ENCODE measurements at regions not wholly inside any gene's neighbourhood (a gene's known extent, or its start where the extent isn't known, plus 50 kb on each side); places are given as distances from the start of the nearest gene placed in this dataset.
"Not testable (repeated sequence)": the region's sequence is repeated elsewhere in the genome, so short reads cannot be mapped to it uniquely, and the experiment has no call there.

DNA sequence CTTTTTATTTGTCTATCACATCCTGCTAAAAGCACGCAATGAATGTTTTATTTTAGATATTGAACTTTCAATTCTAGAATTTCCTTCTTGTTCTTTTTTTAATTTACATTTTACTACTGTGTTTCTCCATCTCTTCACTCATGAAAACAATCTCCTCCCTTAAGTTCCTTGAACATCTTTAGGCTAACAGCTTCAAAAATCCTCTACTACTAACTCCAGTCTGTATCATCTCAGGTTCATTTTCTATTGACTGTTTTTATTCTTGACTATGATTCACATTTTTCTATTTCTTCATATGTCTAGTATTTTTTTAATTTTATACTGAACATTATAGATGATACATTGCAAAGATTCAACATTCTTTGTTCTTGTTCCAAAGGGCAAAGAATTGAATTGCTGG is 79.2 kb upstream of the NCK2 start:
- H2AK5ac ChIP-seq (ENCODE audit: low read length), result no peak overlapping the region
- no CpG with 5 or more reads among the region's 1 CpG for WGBS (ENCODE audit: extremely low coverage, insufficient coverage, insufficient read length)

DNA sequence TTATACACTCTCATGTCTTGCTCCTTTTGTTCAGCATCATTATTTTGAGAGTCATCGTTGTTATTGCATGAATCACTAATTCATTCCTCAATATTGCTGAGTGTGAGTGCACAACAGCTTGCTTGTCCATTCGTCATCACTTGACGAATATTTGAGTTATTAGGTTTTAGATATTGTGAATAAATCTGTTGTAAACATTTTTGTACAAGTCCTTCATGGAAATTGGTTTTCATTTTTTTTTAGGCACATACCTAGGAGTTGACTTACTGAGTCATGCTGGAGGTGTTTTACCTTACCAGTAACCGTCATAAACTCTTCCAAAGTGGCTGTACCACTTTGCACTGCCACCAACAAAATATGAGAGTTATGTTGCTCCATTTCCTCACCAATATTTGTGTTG is 84.2 kb upstream of the NCK2 start:
- no peak overlapping the region for H2BK12ac ChIP-seq (ENCODE audit: low read length)
- H3K4me1 ChIP-seq (ENCODE audit: control insufficient read depth in 1 of 2, insufficient read depth in 2 of 2, low read length in 2 of 2), result no peaks in the 10 kb centered on the region
- H2AFZ ChIP-seq (ENCODE audit: insufficient read depth, low read length, poor library complexity), result no peak overlapping the region
- no peaks in the 10 kb centered on the region for H3K36me3 ChIP-seq (ENCODE audit: control insufficient read depth in 1 of 2, insufficient read depth in 2 of 2, low read length in 2 of 2)
- H3K9me3 ChIP-seq (ENCODE audit: insufficient read depth, low read depth, low read length), result no peaks in the 10 kb centered on the region
- peak; percentile 17 to 56 for DNase-seq
- no peak overlapping the region for H3K4ac ChIP-seq (ENCODE audit: low read depth, low read length)
- H3K79me1 ChIP-seq (ENCODE audit: low read length), result no peaks in the 10 kb centered on the region
- H3K79me2 ChIP-seq (ENCODE audit: control insufficient read depth, insufficient read depth, low read length, poor library complexity), result no peaks in the 10 kb centered on the region
- no peaks in the 10 kb centered on the region for H3K27me3 ChIP-seq (ENCODE audit: insufficient read depth, low read length)
- no peak overlapping the region for H3K18ac ChIP-seq (ENCODE audit: low read length)
- no peak overlapping the region for H3K9ac ChIP-seq (ENCODE audit: low read length)
- no peak overlapping the region for H3K27ac ChIP-seq (ENCODE audit: low read depth, low read length)
- H3K4me2 ChIP-seq (ENCODE audit: low read length), result no peak overlapping the region
- H4K12ac ChIP-seq (ENCODE audit: low read depth, low read length), result no peak overlapping the region
- no peak overlapping the region for H3K23ac ChIP-seq (ENCODE audit: low read length)
- H3K4me3 ChIP-seq (ENCODE audit: low read depth, low read length), result no peak overlapping the region
- H2BK120ac ChIP-seq (ENCODE audit: insufficient read depth, low read length, poor library complexity), result no peak overlapping the region
- no peak overlapping the region for H2BK5ac ChIP-seq (ENCODE audit: low read depth, low read length, poor library complexity)
- no peak overlapping the region for H4K91ac ChIP-seq (ENCODE audit: low read depth, low read length)
- WGBS (ENCODE audit: extremely low coverage, insufficient coverage, insufficient read length), result no CpG with 5 or more reads among the region's 4 CpGs
- no peak overlapping the region for H3K14ac ChIP-seq (ENCODE audit: low read length)
- H2AK5ac ChIP-seq (ENCODE audit: low read length), result no peak overlapping the region
- no peak overlapping the region for H4K8ac ChIP-seq (ENCODE audit: low read depth, low read length)

More for the DNA sequence above, 79.2 kb upstream of the NCK2 start:
- H2BK5ac ChIP-seq (ENCODE audit: low read depth, low read length, poor library complexity), result no peak overlapping the region
- no peak overlapping the region for H3K23ac ChIP-seq (ENCODE audit: low read length)
- H3K27me3 ChIP-seq (ENCODE audit: insufficient read depth, low read length), result no peaks in the 10 kb centered on the region
- no peak overlapping the region for H3K4me2 ChIP-seq (ENCODE audit: low read length)
- no peak overlapping the region for H4K8ac ChIP-seq (ENCODE audit: low read depth, low read length)
- no peak overlapping the region for H3K27ac ChIP-seq (ENCODE audit: low read depth, low read length)
- H3K18ac ChIP-seq (ENCODE audit: low read length), result no peak overlapping the region
- no peak overlapping the region for H4K12ac ChIP-seq (ENCODE audit: low read depth, low read length)
- H3K4me3 ChIP-seq (ENCODE audit: low read depth, low read length), result no peak overlapping the region
- H3K14ac ChIP-seq (ENCODE audit: low read length), result no peak overlapping the region
- DNase-seq, result no peak
- H4K91ac ChIP-seq (ENCODE audit: low read depth, low read length), result no peak overlapping the region
- no peaks in the 10 kb centered on the region for H3K79me2 ChIP-seq (ENCODE audit: control insufficient read depth, insufficient read depth, low read length, poor library complexity)
- H2BK12ac ChIP-seq (ENCODE audit: low read length), result no peak overlapping the region
- H3K9ac ChIP-seq (ENCODE audit: low read length), result no peak overlapping the region
- H3K36me3 ChIP-seq (ENCODE audit: control insufficient read depth in 1 of 2, insufficient read depth in 2 of 2, low read length in 2 of 2), result no peaks in the 10 kb centered on the region
- H3K9me3 ChIP-seq (ENCODE audit: insufficient read depth, low read depth, low read length), result no peaks in the 10 kb centered on the region
- no peaks in the 10 kb centered on the region for H3K79me1 ChIP-seq (ENCODE audit: low read length)
- no peak overlapping the region for H3K4ac ChIP-seq (ENCODE audit: low read depth, low read length)
- no peak overlapping the region for H2AFZ ChIP-seq (ENCODE audit: insufficient read depth, low read length, poor library complexity)
- no peak overlapping the region for H2BK120ac ChIP-seq (ENCODE audit: insufficient read depth, low read length, poor library complexity)
- no peaks in the 10 kb centered on the region for H3K4me1 ChIP-seq (ENCODE audit: control insufficient read depth in 1 of 2, insufficient read depth in 2 of 2, low read length in 2 of 2)

DNA sequence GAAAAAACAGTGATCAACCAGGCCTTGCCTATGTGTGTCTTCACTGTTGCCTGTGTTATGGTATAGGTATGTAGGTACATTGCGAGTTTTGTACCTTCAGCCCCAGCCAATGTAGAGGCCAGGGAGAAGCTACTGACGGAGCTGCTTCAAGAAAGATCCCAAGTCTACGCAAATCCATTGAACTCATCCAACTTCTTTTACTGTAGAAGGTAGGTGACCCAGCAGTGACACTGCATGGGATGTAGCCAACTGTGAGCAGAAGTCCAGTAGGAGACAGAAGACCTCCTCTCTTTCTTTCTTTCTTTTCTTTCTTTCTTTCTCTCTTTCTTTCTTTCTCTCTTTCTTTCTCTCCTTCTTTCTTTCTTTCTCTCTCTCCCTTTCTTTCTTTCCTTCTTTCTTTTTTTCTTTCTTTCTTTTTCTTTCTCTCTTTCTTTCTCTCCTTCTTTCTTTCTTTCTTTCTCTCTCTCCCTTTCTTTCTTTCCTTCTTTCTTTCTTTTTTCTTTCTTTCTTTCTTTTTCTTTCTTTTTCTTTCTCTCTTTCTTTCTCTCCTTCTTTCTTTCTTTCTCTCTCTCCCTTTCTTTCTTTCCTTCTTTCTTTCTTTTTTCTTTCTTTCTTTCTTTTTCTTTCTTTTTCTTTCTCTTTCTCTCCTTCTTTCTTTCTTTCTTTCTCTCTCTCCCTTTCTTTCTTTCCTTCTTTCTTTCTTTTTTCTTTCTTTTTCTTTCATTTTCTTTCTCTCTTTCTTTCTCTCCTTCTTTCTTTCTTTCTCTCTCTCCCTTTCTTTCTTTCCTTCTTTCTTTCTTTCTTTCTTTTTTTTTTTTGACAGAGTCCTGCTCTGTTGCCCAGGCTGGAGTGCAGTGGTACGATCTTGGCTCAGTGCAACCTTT is 88.7 kb upstream of the NCK2 start:
- not testable (repeated sequence) for H3K36me3 ChIP-seq (ENCODE audit: control insufficient read depth in 1 of 2, insufficient read depth in 2 of 2, low read length in 2 of 2); H2AK5ac ChIP-seq (ENCODE audit: low read length); H3K9ac ChIP-seq (ENCODE audit: low read length); H3K18ac ChIP-seq (ENCODE audit: low read length); H3K79me2 ChIP-seq (ENCODE audit: control insufficient read depth, insufficient read depth, low read length, poor library complexity); H3K9me3 ChIP-seq (ENCODE audit: insufficient read depth, low read depth, low read length); H3K23ac ChIP-seq (ENCODE audit: low read length); H3K4me1 ChIP-seq (ENCODE audit: control insufficient read depth in 1 of 2, insufficient read depth in 2 of 2, low read length in 2 of 2); H3K4me2 ChIP-seq (ENCODE audit: low read length); H2BK120ac ChIP-seq (ENCODE audit: insufficient read depth, low read length, poor library complexity); DNase-seq; H3K4ac ChIP-seq (ENCODE audit: low read depth, low read length); H3K79me1 ChIP-seq (ENCODE audit: low read length); H3K27me3 ChIP-seq (ENCODE audit: insufficient read depth, low read length); H2BK5ac ChIP-seq (ENCODE audit: low read depth, low read length, poor library complexity); H2BK12ac ChIP-seq (ENCODE audit: low read length); H3K4me3 ChIP-seq (ENCODE audit: low read depth, low read length); H4K91ac ChIP-seq (ENCODE audit: low read depth, low read length); H2AFZ ChIP-seq (ENCODE audit: insufficient read depth, low read length, poor library complexity); H4K12ac ChIP-seq (ENCODE audit: low read depth, low read length); H4K8ac ChIP-seq (ENCODE audit: low read depth, low read length); H3K27ac ChIP-seq (ENCODE audit: low read depth, low read length); H3K14ac ChIP-seq (ENCODE audit: low read length)
- WGBS (ENCODE audit: extremely low coverage, insufficient coverage, insufficient read length), result no CpG with 5 or more reads among the region's 4 CpGs

DNA sequence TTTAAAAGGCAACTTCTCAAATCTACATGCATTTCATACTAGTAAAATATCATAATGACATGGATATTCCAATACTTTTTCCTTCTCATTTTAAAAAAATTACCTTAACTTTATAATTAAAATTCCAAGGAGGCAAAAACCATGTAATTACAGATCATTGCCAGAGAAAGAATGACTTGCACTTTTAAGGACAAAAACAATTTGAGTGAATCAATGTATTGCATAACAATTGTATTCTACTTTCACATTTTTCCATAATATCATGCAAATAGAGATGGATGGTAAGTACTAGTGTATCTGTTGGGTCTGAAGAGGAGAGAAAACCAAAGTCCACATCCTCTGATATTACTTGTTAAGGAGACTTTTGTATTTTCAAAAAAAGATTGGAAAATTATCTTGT is 89.5 kb upstream of the NCK2 start:
- H3K14ac ChIP-seq (ENCODE audit: low read length), result no peak overlapping the region
- H3K18ac ChIP-seq (ENCODE audit: low read length), result no peak overlapping the region
- H2BK5ac ChIP-seq (ENCODE audit: low read depth, low read length, poor library complexity), result no peak overlapping the region
- H3K27ac ChIP-seq (ENCODE audit: low read depth, low read length), result no peak overlapping the region
- no peaks in the 10 kb centered on the region for H3K79me2 ChIP-seq (ENCODE audit: control insufficient read depth, insufficient read depth, low read length, poor library complexity)
- no peak overlapping the region for H4K12ac ChIP-seq (ENCODE audit: low read depth, low read length)
- H3K9ac ChIP-seq (ENCODE audit: low read length), result no peak overlapping the region
- H2AK5ac ChIP-seq (ENCODE audit: low read length), result no peak overlapping the region
- H3K4me3 ChIP-seq (ENCODE audit: low read depth, low read length), result no peak overlapping the region
- H2BK120ac ChIP-seq (ENCODE audit: insufficient read depth, low read length, poor library complexity), result no peak overlapping the region
- H4K8ac ChIP-seq (ENCODE audit: low read depth, low read length), result no peak overlapping the region
- peaks cover 2% of the 10 kb centered on the region for H3K9me3 ChIP-seq (ENCODE audit: insufficient read depth, low read depth, low read length)
- H2BK12ac ChIP-seq (ENCODE audit: low read length), result no peak overlapping the region
- no peak overlapping the region for H3K4ac ChIP-seq (ENCODE audit: low read depth, low read length)
- H3K4me2 ChIP-seq (ENCODE audit: low read length), result no peak overlapping the region
- no peak overlapping the region for H2AFZ ChIP-seq (ENCODE audit: insufficient read depth, low read length, poor library complexity)
- no peaks in the 10 kb centered on the region for H3K36me3 ChIP-seq (ENCODE audit: control insufficient read depth in 1 of 2, insufficient read depth in 2 of 2, low read length in 2 of 2)
- H3K27me3 ChIP-seq (ENCODE audit: insufficient read depth, low read length), result no peaks in the 10 kb centered on the region
- H3K23ac ChIP-seq (ENCODE audit: low read length), result no peak overlapping the region
- H3K79me1 ChIP-seq (ENCODE audit: low read length), result no peaks in the 10 kb centered on the region
- no peak for DNase-seq
- H3K4me1 ChIP-seq (ENCODE audit: control insufficient read depth in 1 of 2, insufficient read depth in 2 of 2, low read length in 2 of 2), result no peaks in the 10 kb centered on the region
- H4K91ac ChIP-seq (ENCODE audit: low read depth, low read length), result no peak overlapping the region

Measured in trophoblast cell (in vitro differentiated cells and primary cell).